Panc1 (cell line): ENCODE measurements at regions not wholly inside any gene's neighbourhood (a gene's known extent, or its start where the extent isn't known, plus 50 kb on each side); places are given as distances from the start of the nearest gene placed in this dataset.

Experiments
- ATAC-seq: fragments of 200-7000 bp; cut with Tn5 transposase; 2 replicates; pipeline ENCODE4 v1.9.1; 2020; ENCODE audit warnings: mild to moderate bottlenecking, moderate library complexity
- BruUV-seq: library from RNA; stranded (reverse); fragments of 400-500 nt; replicated peaks from 2 replicates; lab custom pipeline; 2021; lab: Mats Ljungman, UMichigan
- CTCF ChIA-PET: fragments of 300-600 bp; sonication (Branson Sonifier 250); formaldehyde crosslinking; loops from one replicate; lab custom pipeline; 2022; ENCODE audit warnings: antibody characterized with exemption; lab: Charles Lee
- POLR2A ChIA-PET: fragments of 300-600 bp; sonication (Branson Sonifier 250); formaldehyde crosslinking; loops from one replicate; lab custom pipeline; 2022; ENCODE audit warnings: antibody characterized with exemption; lab: Charles Lee
- DNase-seq: peaks from one replicate; pipeline ENCODE4 v3.0.0-alpha.2; 2010; ENCODE audit warnings: low read depth, low spot score
- H3K27ac ChIP-seq: 2 replicates; pipeline ENCODE4 v1.5.1; 2011; ENCODE audit warnings: mild to moderate bottlenecking, low read length, inconsistent platforms
- H3K27me3 ChIP-seq: fragments of 200-500 bp; sonication (Bioruptor generic); 2 replicates; pipeline ENCODE4 v1.6.0; 2014; ENCODE audit warnings: low read length, inconsistent platforms; ENCODE audit not compliant: control insufficient read depth, insufficient read depth
- H3K36me3 ChIP-seq: fragments of 200-500 bp; sonication (Bioruptor generic); 2 replicates; pipeline ENCODE4 v1.5.1; 2014; ENCODE audit warnings: inconsistent platforms, mild to moderate bottlenecking, low read length, moderate library complexity; ENCODE audit not compliant: control insufficient read depth, insufficient read depth
- H3K4me1 ChIP-seq: 2 replicates; pipeline ENCODE4 v1.5.1; 2011; ENCODE audit warnings: inconsistent platforms, mild to moderate bottlenecking, low read length, moderate library complexity; ENCODE audit not compliant: control insufficient read depth, insufficient read depth
- H3K4me3 ChIP-seq, 2 experiments: 2 replicates each; pipeline ENCODE4 v1.5.1; 2011 to 2012; ENCODE audit warnings: low read depth in 2 of 2, low read length in 2 of 2, mild to moderate bottlenecking in 2 of 2, inconsistent platforms in 1 of 2, moderate library complexity in 1 of 2
- H3K9me3 ChIP-seq: fragments of 200-500 bp; sonication (Bioruptor generic); 2 replicates; pipeline ENCODE4 v1.5.1; 2014; ENCODE audit warnings: low read depth, mild to moderate bottlenecking, inconsistent platforms, low read length, moderate library complexity; ENCODE audit not compliant: control insufficient read depth, insufficient read depth
- CTCF ChIP-seq: fragments of 450-650 bp; IDR thresholded peaks from 2 replicates; pipeline ENCODE4 v1.5.1; 2017; ENCODE audit warnings: mild to moderate bottlenecking
- POLR2AphosphoS5 ChIP-seq: IDR thresholded peaks from 2 replicates; pipeline ENCODE4 v1.6.1; 2012; ENCODE audit warnings: mild to moderate bottlenecking, low read depth, low read length, moderate library complexity
- REST ChIP-seq, 2 experiments: IDR thresholded peaks; 2 replicates each; pipeline ENCODE4 v1.6.1; 2011 to 2012; ENCODE audit warnings: low read depth in 2 of 2, control low read depth in 1 of 2, low read length in 1 of 2, mild to moderate bottlenecking in 1 of 2, moderate library complexity in 1 of 2; ENCODE audit not compliant: insufficient read depth in 1 of 2
- SIN3A ChIP-seq: IDR thresholded peaks from 2 replicates; pipeline ENCODE4 v1.6.1; 2012; ENCODE audit warnings: low read depth, mild to moderate bottlenecking, low read length, moderate library complexity, borderline replicate concordance; ENCODE audit not compliant: insufficient read depth
- TCF7L2 ChIP-seq: IDR thresholded peaks from 2 replicates; pipeline ENCODE4 v1.6.1; 2011; ENCODE audit warnings: mild to moderate bottlenecking, low read depth, low read length, inconsistent platforms
- in situ Hi-C: cut with HindIII; loops from 2 replicates; pipeline ENCODE4 v1.10.0; 2016; ENCODE audit warnings: low sequenced_read_pairs, low pct_unique_long_range_greater_than_20kb
- intact Hi-C: fragments of 100-400 bp; cut with micrococcal nuclease; formaldehyde crosslinking; loops from one replicate; pipeline ENCODE4 v1.10.0; 2022; ENCODE audit not compliant: unreplicated experiment

- Histone ChIP-seq H3K27me3 (no peaks in the 10 kb centered on the region), H3K36me3 (no peaks in the 10 kb centered on the region), H3K27ac (no peak overlapping the region), H3K4me1 (no peaks in the 10 kb centered on the region), H3K9me3 (no peaks in the 10 kb centered on the region), H3K4me3 (no peak overlapping the region)
- ChIA-PET CTCF (no interaction called here), POLR2A (no interaction called here)
- intact Hi-C loops (no loop called here), in situ Hi-C loops (no loop called here)
- TF ChIP-seq REST (IDR thresholded peaks at IDR 0.05; ENCODE audit: insufficient read depth in 1 of 2, low read depth in 2 of 2, low read length in 1 of 2) (no peak), TCF7L2 (no peak), POLR2AphosphoS5 (no peak), SIN3A (no peak), CTCF (no peak)
- no TSS peak for BruUV-seq
- ATAC-seq (no peak), DNase-seq (no peak)
These were observed 89.2 kb upstream of the MKLN1 start for GRCh38 chr7:131238347-131238931.

DNA sequence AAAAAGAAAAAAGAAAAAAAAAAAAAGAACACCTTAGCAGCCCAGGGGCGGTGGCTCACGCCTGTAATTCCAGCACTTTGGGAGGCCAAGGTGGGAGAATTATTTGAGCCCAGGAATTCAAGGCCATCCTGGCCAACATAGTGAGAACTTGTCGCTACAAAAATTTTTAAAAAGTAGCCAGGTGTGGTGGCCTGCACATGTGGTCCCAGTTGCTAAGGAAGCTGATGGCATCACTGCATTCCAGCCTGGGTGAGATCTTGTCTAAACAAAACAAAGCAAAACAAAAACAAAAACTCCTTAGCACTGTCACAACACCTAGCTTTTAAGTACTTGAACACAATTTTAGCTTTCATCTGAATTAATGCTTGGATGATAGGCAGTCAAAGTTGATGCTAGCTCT is 86.3 kb upstream of the MKLN1 start:
- no peaks in the 10 kb centered on the region for H3K27me3 ChIP-seq
- no peak overlapping the region for H3K27ac ChIP-seq
- no peak for ATAC-seq
- ChIA-PET CTCF (no interaction called here), POLR2A (interaction anchor here (0.7 kb wide), 1 partner anchor 128 kb away, joined by 5 read pairs; no protein-coding TSS in a partner anchor)
- in situ Hi-C loops (no loop called here), intact Hi-C loops (no loop called here)
- peaks cover 6% of the 10 kb centered on the region for H3K4me1 ChIP-seq
- no peak for DNase-seq
- BruUV-seq: no TSS peak
- no peak for TF ChIP-seq SIN3A
- no peak for TF ChIP-seq TCF7L2
- H3K9me3 ChIP-seq: no peaks in the 10 kb centered on the region
- no peaks in the 10 kb centered on the region for H3K36me3 ChIP-seq
- no peak overlapping the region for H3K4me3 ChIP-seq

DNA sequence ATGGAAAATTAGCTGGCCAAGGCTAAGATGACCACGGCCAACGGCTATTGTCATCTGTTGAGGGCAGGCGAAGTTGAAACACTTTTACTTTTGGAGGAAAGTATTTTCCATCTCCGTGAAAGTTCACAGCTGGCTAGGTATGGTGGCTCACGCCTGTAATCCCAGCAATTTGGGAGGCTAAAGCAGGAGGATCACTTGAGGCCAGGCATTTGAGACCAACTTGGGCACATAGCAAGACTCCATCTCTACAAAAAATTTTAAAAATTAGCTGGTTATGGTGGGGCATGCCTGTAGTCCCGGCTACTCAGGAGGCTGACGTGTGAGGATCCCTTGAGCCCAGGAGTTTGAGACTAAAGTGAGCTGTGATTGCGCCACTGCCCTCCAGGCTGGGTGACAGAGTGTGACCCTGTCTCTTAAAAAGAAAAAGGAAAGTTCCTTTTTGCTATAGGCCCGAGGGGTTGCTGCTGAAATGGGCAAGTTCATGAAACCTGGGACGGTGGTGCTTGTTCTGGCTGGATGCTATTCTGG is 85.5 kb upstream of the MKLN1 start:
- Histone ChIP-seq H3K4me1 (peaks cover 6% of the 10 kb centered on the region), H3K4me3 (no peak overlapping the region), H3K27me3 (no peaks in the 10 kb centered on the region), H3K9me3 (no peaks in the 10 kb centered on the region), H3K36me3 (no peaks in the 10 kb centered on the region), H3K27ac (no peak overlapping the region)
- CTCF ChIA-PET: no interaction called here
- no peak for TF ChIP-seq SIN3A
- TF ChIP-seq REST (IDR thresholded peaks at IDR 0.05; ENCODE audit: insufficient read depth in 1 of 2, low read depth in 2 of 2, low read length in 1 of 2): no peak
- TF ChIP-seq TCF7L2: no peak
- TF ChIP-seq CTCF: no peak
- no peak for TF ChIP-seq POLR2AphosphoS5
- POLR2A ChIA-PET: no interaction called here
- in situ Hi-C loops (no loop called here), intact Hi-C loops (no loop called here)
- no TSS peak for BruUV-seq
- DNase-seq (no peak), ATAC-seq (no peak)
